ENCODE measurements at regions not wholly inside any gene's neighbourhood (a gene's known extent, or its start where the extent isn't known, plus 50 kb on each side); places are given as distances from the start of the nearest gene placed in this dataset.
"Not testable (repeated sequence)": the region's sequence is repeated elsewhere in the genome, so short reads cannot be mapped to it uniquely, and the experiment has no call there.

GRCh38 chr15:35936284-35936683 is 390.3 kb upstream of the DPH6 start:
- POLR2A ChIA-PET = no interaction called here
- no peaks in the 10 kb centered on the region for H3K9me3 Mint-ChIP-seq
- no peak overlapping the region for H3K27ac Mint-ChIP-seq
- no peaks in the 10 kb centered on the region for H3K36me3 Mint-ChIP-seq
- H3K4me1 Mint-ChIP-seq (ENCODE audit: low read depth) = no peaks in the 10 kb centered on the region
- DNase-seq = no peak
- CTCF ChIA-PET = no interaction called here
- H3K27me3 Mint-ChIP-seq = no peaks in the 10 kb centered on the region
- intact Hi-C loops (cut with micrococcal nuclease) = no loop called here
- H3K4me3 Mint-ChIP-seq = no peak overlapping the region

- CTCF ChIA-PET = no interaction called here
- Mint-ChIP-seq H3K27ac (no peak overlapping the region), H3K4me3 (no peak overlapping the region), H3K36me3 (no peaks in the 10 kb centered on the region), H3K9me3 (no peaks in the 10 kb centered on the region), H3K27me3 (no peaks in the 10 kb centered on the region), H3K4me1 (ENCODE audit: low read depth) (no peaks in the 10 kb centered on the region)
- DNase-seq = no peak
- POLR2A ChIA-PET = no interaction called here
- intact Hi-C loops (cut with micrococcal nuclease) = no loop called here
Observed at GRCh38 chr15:35937380-35937779, 391.4 kb upstream of the DPH6 start.

GRCh38 chr15:35944945-35945585 is 399.1 kb upstream of the DPH6 start:
- H3K9me3 Mint-ChIP-seq = no peaks in the 10 kb centered on the region
- intact Hi-C loops (cut with micrococcal nuclease) = no loop called here
- H3K27ac Mint-ChIP-seq = no peak overlapping the region
- H3K27me3 Mint-ChIP-seq = no peaks in the 10 kb centered on the region
- ChIA-PET CTCF (no interaction called here), POLR2A (no interaction called here)
- no peak for DNase-seq
- H3K4me3 Mint-ChIP-seq = no peak overlapping the region
- H3K4me1 Mint-ChIP-seq (ENCODE audit: low read depth) = no peaks in the 10 kb centered on the region
- no peaks in the 10 kb centered on the region for H3K36me3 Mint-ChIP-seq

GRCh38 chr15:35953424-35953823 is 407.5 kb upstream of the DPH6 start:
- Mint-ChIP-seq H3K4me3 (no peak overlapping the region), H3K4me1 (ENCODE audit: low read depth) (no peaks in the 10 kb centered on the region), H3K9me3 (no peaks in the 10 kb centered on the region), H3K27ac (no peak overlapping the region), H3K27me3 (no peaks in the 10 kb centered on the region), H3K36me3 (no peaks in the 10 kb centered on the region)
- intact Hi-C loops (cut with micrococcal nuclease) = no loop called here
- CTCF ChIA-PET = no interaction called here
- POLR2A ChIA-PET = no interaction called here
- DNase-seq = no peak

- H3K4me3 Mint-ChIP-seq = no peak overlapping the region
- H3K27ac Mint-ChIP-seq = no peak overlapping the region
- H3K27me3 Mint-ChIP-seq = no peaks in the 10 kb centered on the region
- no peaks in the 10 kb centered on the region for H3K4me1 Mint-ChIP-seq (ENCODE audit: low read depth)
- H3K9me3 Mint-ChIP-seq = no peaks in the 10 kb centered on the region
- intact Hi-C loops (cut with micrococcal nuclease) = no loop called here
- CTCF ChIA-PET = interaction anchor here (0.8 kb wide), 1 partner anchor 9 kb away, joined by 4 read pairs; no protein-coding TSS in a partner anchor
- POLR2A ChIA-PET = no interaction called here
- DNase-seq = no peak
- H3K36me3 Mint-ChIP-seq = no peaks in the 10 kb centered on the region
Observed at GRCh38 chr15:35956056-35956455, 410.1 kb upstream of the DPH6 start.

- ChIA-PET CTCF (no interaction called here), POLR2A (no interaction called here)
- Mint-ChIP-seq H3K36me3 (no peaks in the 10 kb centered on the region), H3K4me1 (ENCODE audit: low read depth) (no peaks in the 10 kb centered on the region), H3K4me3 (no peak overlapping the region), H3K27ac (no peak overlapping the region), H3K27me3 (no peaks in the 10 kb centered on the region), H3K9me3 (no peaks in the 10 kb centered on the region)
- DNase-seq = no peak
- intact Hi-C loops (cut with micrococcal nuclease) = no loop called here
Observed at GRCh38 chr15:35958021-35958420, 412.1 kb upstream of the DPH6 start.

- intact Hi-C loops (cut with micrococcal nuclease) = no loop called here
- H3K27me3 Mint-ChIP-seq = no peaks in the 10 kb centered on the region
- H3K9me3 Mint-ChIP-seq = no peaks in the 10 kb centered on the region
- H3K27ac Mint-ChIP-seq = no peak overlapping the region
- POLR2A ChIA-PET = no interaction called here
- H3K4me1 Mint-ChIP-seq (ENCODE audit: low read depth) = no peaks in the 10 kb centered on the region
- CTCF ChIA-PET = no interaction called here
- H3K36me3 Mint-ChIP-seq = no peaks in the 10 kb centered on the region
- no peak for DNase-seq
- H3K4me3 Mint-ChIP-seq = no peak overlapping the region
Observed at GRCh38 chr15:35958975-35959374, 413.0 kb upstream of the DPH6 start.

GRCh38 chr15:35963326-35963725 is 417.4 kb upstream of the DPH6 start:
- Mint-ChIP-seq H3K9me3 (no peaks in the 10 kb centered on the region), H3K36me3 (no peaks in the 10 kb centered on the region), H3K4me1 (ENCODE audit: low read depth) (no peaks in the 10 kb centered on the region), H3K4me3 (no peak overlapping the region), H3K27me3 (no peaks in the 10 kb centered on the region), H3K27ac (no peak overlapping the region)
- intact Hi-C loops (cut with micrococcal nuclease) = no loop called here
- POLR2A ChIA-PET = no interaction called here
- CTCF ChIA-PET = no interaction called here
- no peak for DNase-seq

- H3K27ac Mint-ChIP-seq = no peak overlapping the region
- no peaks in the 10 kb centered on the region for H3K27me3 Mint-ChIP-seq
- ChIA-PET CTCF (interaction anchor here (0.6 kb wide), 1 partner anchor 431 kb away, joined by 3 read pairs; no protein-coding TSS in a partner anchor), POLR2A (no interaction called here)
- H3K36me3 Mint-ChIP-seq = no peaks in the 10 kb centered on the region
- H3K9me3 Mint-ChIP-seq = no peaks in the 10 kb centered on the region
- intact Hi-C loops (cut with micrococcal nuclease) = no loop called here
- H3K4me3 Mint-ChIP-seq = no peak overlapping the region
- no peak for DNase-seq
- H3K4me1 Mint-ChIP-seq (ENCODE audit: low read depth) = no peaks in the 10 kb centered on the region
Observed at GRCh38 chr15:35966781-35967180, 420.8 kb upstream of the DPH6 start.

- H3K4me3 Mint-ChIP-seq; POLR2A ChIA-PET; H3K27me3 Mint-ChIP-seq; H3K27ac Mint-ChIP-seq; H3K36me3 Mint-ChIP-seq; H3K9me3 Mint-ChIP-seq; DNase-seq; intact Hi-C loops (cut with micrococcal nuclease); CTCF ChIA-PET; H3K4me1 Mint-ChIP-seq (ENCODE audit: low read depth): not testable (repeated sequence)
Observed at GRCh38 chr15:35967968-35968367, 422.0 kb upstream of the DPH6 start.

GRCh38 chr15:35973029-35973428 is 427.1 kb upstream of the DPH6 start:
- H3K27ac Mint-ChIP-seq = no peak overlapping the region
- intact Hi-C loops (cut with micrococcal nuclease) = no loop called here
- POLR2A ChIA-PET = no interaction called here
- no peak for DNase-seq
- H3K36me3 Mint-ChIP-seq = no peaks in the 10 kb centered on the region
- CTCF ChIA-PET = no interaction called here
- H3K4me1 Mint-ChIP-seq (ENCODE audit: low read depth) = no peaks in the 10 kb centered on the region
- no peaks in the 10 kb centered on the region for H3K27me3 Mint-ChIP-seq
- no peak overlapping the region for H3K4me3 Mint-ChIP-seq
- H3K9me3 Mint-ChIP-seq = no peaks in the 10 kb centered on the region

GRCh38 chr15:35974052-35974451 is 428.1 kb upstream of the DPH6 start:
- no peaks in the 10 kb centered on the region for H3K9me3 Mint-ChIP-seq
- intact Hi-C loops (cut with micrococcal nuclease) = no loop called here
- H3K27me3 Mint-ChIP-seq = no peaks in the 10 kb centered on the region
- no peaks in the 10 kb centered on the region for H3K36me3 Mint-ChIP-seq
- ChIA-PET POLR2A (no interaction called here), CTCF (no interaction called here)
- H3K4me3 Mint-ChIP-seq = no peak overlapping the region
- no peaks in the 10 kb centered on the region for H3K4me1 Mint-ChIP-seq (ENCODE audit: low read depth)
- DNase-seq = no peak
- H3K27ac Mint-ChIP-seq = no peak overlapping the region

GRCh38 chr15:35975941-35976340 is 430.0 kb upstream of the DPH6 start:
- no peak for DNase-seq
- no peak overlapping the region for H3K27ac Mint-ChIP-seq
- CTCF ChIA-PET = no interaction called here
- no peaks in the 10 kb centered on the region for H3K36me3 Mint-ChIP-seq
- no peaks in the 10 kb centered on the region for H3K4me1 Mint-ChIP-seq (ENCODE audit: low read depth)
- POLR2A ChIA-PET = no interaction called here
- no peak overlapping the region for H3K4me3 Mint-ChIP-seq
- no peaks in the 10 kb centered on the region for H3K27me3 Mint-ChIP-seq
- H3K9me3 Mint-ChIP-seq = no peaks in the 10 kb centered on the region
- intact Hi-C loops (cut with micrococcal nuclease) = no loop called here

GRCh38 chr15:35979608-35980007 is 433.6 kb upstream of the DPH6 start:
- H3K4me1 Mint-ChIP-seq (ENCODE audit: low read depth) = no peaks in the 10 kb centered on the region
- no peak overlapping the region for H3K4me3 Mint-ChIP-seq
- no peak overlapping the region for H3K27ac Mint-ChIP-seq
- DNase-seq = no peak
- ChIA-PET CTCF (no interaction called here), POLR2A (no interaction called here)
- intact Hi-C loops (cut with micrococcal nuclease) = no loop called here
- no peaks in the 10 kb centered on the region for H3K27me3 Mint-ChIP-seq
- H3K9me3 Mint-ChIP-seq = no peaks in the 10 kb centered on the region
- no peaks in the 10 kb centered on the region for H3K36me3 Mint-ChIP-seq

All from activated CD4-positive, alpha-beta memory T cell treated with anti-CD3 and anti-CD28 coated beads for 36 hours (primary cell).